ENCODE measurements at regions not wholly inside any gene's neighbourhood (a gene's known extent, or its start where the extent isn't known, plus 50 kb on each side); places are given as distances from the start of the nearest gene placed in this dataset.

GRCh38 chr1:148379170-148379500, 104.0 kb downstream of the PPIAL4G start:
- TF ChIP-seq CTCF (IDR thresholded peaks at IDR 0.05) = no peak
- no peak for TF ChIP-seq POLR2A (IDR thresholded peaks at IDR 0.05)
- no peak for TF ChIP-seq EP300 (IDR thresholded peaks at IDR 0.05)
- TF ChIP-seq POLR2AphosphoS5 (IDR thresholded peaks at IDR 0.05) = no peak
